Suprapubic skin (tissue), 4 donors: ENCODE measurements at regions not wholly inside any gene's neighbourhood (a gene's known extent, or its start where the extent isn't known, plus 50 kb on each side); places are given as distances from the start of the nearest gene placed in this dataset.

Source experiments
- DNase-seq, 2 donors: peaks; one replicate each; pipeline ENCODE4 v3.0.0-alpha.2; 2019; ENCODE audit warnings: low spot score in 2 of 2
- H3K27ac ChIP-seq: fragments of 200-600 bp; sonication (generic); one replicate; pipeline ENCODE4 v1.5.1; 2019
- H3K27me3 ChIP-seq: fragments of 200-600 bp; sonication (generic); one replicate; pipeline ENCODE4 v1.5.1; 2019
- H3K36me3 ChIP-seq: fragments of 200-600 bp; sonication (generic); one replicate; pipeline ENCODE4 v1.5.1; 2019
- H3K4me1 ChIP-seq: fragments of 200-600 bp; sonication (generic); one replicate; pipeline ENCODE4 v1.5.1; 2019
- H3K4me3 ChIP-seq: fragments of 200-600 bp; sonication (generic); one replicate; pipeline ENCODE4 v1.5.1; 2019; ENCODE audit warnings: mild to moderate bottlenecking
- H3K9me3 ChIP-seq: fragments of 200-600 bp; sonication (generic); one replicate; pipeline ENCODE4 v1.5.1; 2019
- CTCF ChIP-seq, 2 donors: fragments of 200-600 bp in 1 of 2; fragments of 450-650 bp in 1 of 2; sonication (generic) in 1 of 2; IDR thresholded peaks; one replicate each; pipeline ENCODE4 v1.5.1; 2016 to 2019; ENCODE audit warnings: antibody characterized with exemption in 2 of 2, mild to moderate bottlenecking in 1 of 2, moderate library complexity in 1 of 2
- EP300 ChIP-seq: sonication (generic); formaldehyde crosslinking; IDR thresholded peaks from one replicate; pipeline ENCODE4 v1.6.1; 2017; ENCODE audit warnings: antibody characterized with exemption
- POLR2A ChIP-seq, 2 donors: fragments of 450-650 bp; IDR thresholded peaks; one replicate each; pipeline ENCODE4 v1.6.1; 2017; ENCODE audit warnings: antibody characterized with exemption in 2 of 2, mild to moderate bottlenecking in 2 of 2, moderate library complexity in 2 of 2
- POLR2AphosphoS5 ChIP-seq, 3 donors: sonication (generic); formaldehyde crosslinking; IDR thresholded peaks; one replicate each; pipeline ENCODE4 v1.6.1; 2017; ENCODE audit warnings: antibody characterized with exemption in 3 of 3
- WGBS: methylation state at CpG from one replicate; pipeline ENCODE4 v1.1.5; 2018; 5-methylcytosine and 5-hydroxymethylcytosine counted together

GRCh38 chr16:9614389-9614788 lies 522.9 kb downstream of the HAPSTR1 start:
- Histone ChIP-seq H3K27ac (no peak overlapping the region), H3K4me1 (no peaks in the 10 kb centered on the region), H3K27me3 (no peaks in the 10 kb centered on the region), H3K9me3 (no peaks in the 10 kb centered on the region), H3K36me3 (no peaks in the 10 kb centered on the region), H3K4me3 (no peak overlapping the region)
- TF ChIP-seq CTCF (IDR thresholded peaks at IDR 0.05) (no peak), EP300 (no peak), POLR2A (IDR thresholded peaks at IDR 0.05) (no peak), POLR2AphosphoS5 (IDR thresholded peaks at IDR 0.05) (no peak)
- no peak for DNase-seq
- WGBS: 69% methylated on average over 6 of the region's 6 CpGs

GRCh38 chr16:9622268-9622667 lies 530.8 kb downstream of the HAPSTR1 start:
- no peaks in the 10 kb centered on the region for H3K4me1 ChIP-seq
- H3K27ac ChIP-seq: no peak overlapping the region
- peaks cover 4% of the 10 kb centered on the region for H3K9me3 ChIP-seq
- H3K4me3 ChIP-seq: no peak overlapping the region
- H3K27me3 ChIP-seq: no peaks in the 10 kb centered on the region
- TF ChIP-seq POLR2AphosphoS5 (IDR thresholded peaks at IDR 0.05): no peak
- no peak for TF ChIP-seq CTCF (IDR thresholded peaks at IDR 0.05)
- TF ChIP-seq EP300: no peak
- no peak for TF ChIP-seq POLR2A (IDR thresholded peaks at IDR 0.05)
- H3K36me3 ChIP-seq: no peaks in the 10 kb centered on the region
- 35% methylated on average over 4 of the region's 4 CpGs for whole genome bisulfite sequencing
- DNase-seq: no peak

- H3K36me3 ChIP-seq: no peaks in the 10 kb centered on the region
- H3K4me1 ChIP-seq: no peaks in the 10 kb centered on the region
- H3K27ac ChIP-seq: no peak overlapping the region
- no peak overlapping the region for H3K4me3 ChIP-seq
- DNase-seq: no peak
- WGBS: 21% methylated on average over 2 of the region's 2 CpGs
- H3K27me3 ChIP-seq: no peaks in the 10 kb centered on the region
- TF ChIP-seq CTCF (IDR thresholded peaks at IDR 0.05): no peak
- TF ChIP-seq POLR2AphosphoS5 (IDR thresholded peaks at IDR 0.05): no peak
- TF ChIP-seq EP300: no peak
- no peak for TF ChIP-seq POLR2A (IDR thresholded peaks at IDR 0.05)
- H3K9me3 ChIP-seq: peaks cover 4% of the 10 kb centered on the region
Observed at GRCh38 chr16:9625122-9625521, 533.7 kb downstream of the HAPSTR1 start.

GRCh38 chr16:9627427-9627826 lies 536.0 kb downstream of the HAPSTR1 start:
- H3K36me3 ChIP-seq: no peaks in the 10 kb centered on the region
- H3K27ac ChIP-seq: no peak overlapping the region
- no peak overlapping the region for H3K4me3 ChIP-seq
- no peaks in the 10 kb centered on the region for H3K4me1 ChIP-seq
- H3K27me3 ChIP-seq: no peaks in the 10 kb centered on the region
- no peak for DNase-seq
- TF ChIP-seq CTCF (IDR thresholded peaks at IDR 0.05) (no peak), POLR2AphosphoS5 (IDR thresholded peaks at IDR 0.05) (no peak), POLR2A (IDR thresholded peaks at IDR 0.05) (no peak), EP300 (no peak)
- H3K9me3 ChIP-seq: peaks cover 3% of the 10 kb centered on the region
- WGBS: 85% methylated on average over 5 of the region's 5 CpGs

- 72% methylated on average over 3 of the region's 3 CpGs for WGBS
- TF ChIP-seq POLR2AphosphoS5 (IDR thresholded peaks at IDR 0.05) (no peak), EP300 (no peak), CTCF (IDR thresholded peaks at IDR 0.05) (no peak), POLR2A (IDR thresholded peaks at IDR 0.05) (no peak)
- Histone ChIP-seq H3K9me3 (no peaks in the 10 kb centered on the region), H3K27me3 (no peaks in the 10 kb centered on the region), H3K4me1 (no peaks in the 10 kb centered on the region), H3K27ac (no peak overlapping the region), H3K4me3 (no peak overlapping the region), H3K36me3 (no peaks in the 10 kb centered on the region)
- DNase-seq: no peak
Observed at GRCh38 chr16:9630119-9630518, 538.7 kb downstream of the HAPSTR1 start.
